GM21390 (cell line): ENCODE measurements at regions not wholly inside any gene's neighbourhood (a gene's known extent, or its start where the extent isn't known, plus 50 kb on each side); places are given as distances from the start of the nearest gene placed in this dataset.

Experiments
- ATAC-seq: cut with Tn5 transposase; IDR thresholded peaks from one replicate; pipeline ENCODE4 v1.9.1; 2021; ENCODE audit not compliant: unreplicated experiment

DNA sequence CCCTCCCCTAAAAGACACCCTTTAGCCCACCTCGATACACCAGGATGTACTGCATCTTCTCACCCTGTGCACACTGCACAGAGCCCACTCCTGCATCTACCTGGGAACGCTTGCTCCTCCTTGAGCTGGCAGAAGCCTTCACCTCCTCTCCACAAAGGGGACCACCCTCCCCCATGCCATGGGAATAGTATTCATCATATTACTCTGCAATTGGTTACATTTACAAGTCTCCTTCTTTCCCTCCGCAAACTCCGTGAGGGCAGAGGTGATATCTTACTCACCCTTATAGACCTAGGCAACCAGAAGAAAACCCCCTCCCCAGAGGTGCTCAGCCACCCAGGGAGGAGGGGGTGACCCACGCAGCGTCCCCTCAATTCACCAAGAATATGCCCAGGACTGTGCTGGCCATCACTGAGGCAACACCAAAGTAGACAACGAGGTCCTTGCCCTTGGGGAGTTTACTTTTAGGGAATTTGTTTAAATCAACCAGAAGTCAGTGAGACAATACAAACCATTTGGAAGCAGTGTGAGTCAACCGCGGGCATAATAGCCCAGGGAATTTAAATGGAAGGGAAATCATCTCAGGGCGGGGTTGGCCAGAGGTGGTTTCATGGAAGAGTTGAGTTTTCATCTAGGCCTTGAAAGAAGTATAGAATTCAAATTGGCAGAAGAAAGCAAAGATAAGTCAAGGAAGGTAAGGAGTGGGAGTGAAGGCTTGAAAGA is 214.5 kb downstream of the BARX2 start:
- ATAC-seq, result no peak

DNA sequence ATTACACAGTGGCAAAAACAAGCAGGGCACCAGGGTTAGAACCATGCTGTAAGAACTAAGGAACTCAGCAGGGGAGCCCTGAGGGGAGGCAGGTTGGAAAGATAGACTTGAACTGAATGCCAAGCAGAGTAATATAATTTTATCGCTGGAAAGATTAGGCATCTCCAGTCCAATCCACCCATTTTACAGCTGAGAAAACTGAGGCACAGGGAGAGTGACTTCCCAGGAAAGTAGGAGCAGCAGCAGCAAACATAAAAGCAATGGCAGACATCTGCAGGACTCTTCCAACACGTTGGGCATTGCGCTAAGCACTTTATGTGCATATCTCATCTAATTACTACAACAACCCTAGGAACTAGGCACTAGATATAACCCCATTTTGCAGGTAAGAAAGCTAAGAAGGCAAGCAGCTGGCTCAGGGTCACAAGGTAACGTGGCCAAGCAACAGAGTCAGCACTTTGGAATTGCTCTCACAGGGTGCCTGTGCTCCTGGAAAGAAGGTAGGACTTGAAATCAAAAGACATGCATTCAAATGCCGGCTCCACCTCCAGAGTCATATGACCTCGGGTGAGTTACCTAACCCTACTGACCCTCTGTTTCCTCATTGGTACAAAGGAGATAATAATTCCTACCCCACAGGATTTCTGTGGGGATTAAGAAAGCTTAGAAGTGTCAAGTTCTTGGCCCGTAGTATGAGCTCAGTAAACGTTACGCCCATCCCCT is 215.3 kb downstream of the BARX2 start:
- no peak for ATAC-seq

DNA sequence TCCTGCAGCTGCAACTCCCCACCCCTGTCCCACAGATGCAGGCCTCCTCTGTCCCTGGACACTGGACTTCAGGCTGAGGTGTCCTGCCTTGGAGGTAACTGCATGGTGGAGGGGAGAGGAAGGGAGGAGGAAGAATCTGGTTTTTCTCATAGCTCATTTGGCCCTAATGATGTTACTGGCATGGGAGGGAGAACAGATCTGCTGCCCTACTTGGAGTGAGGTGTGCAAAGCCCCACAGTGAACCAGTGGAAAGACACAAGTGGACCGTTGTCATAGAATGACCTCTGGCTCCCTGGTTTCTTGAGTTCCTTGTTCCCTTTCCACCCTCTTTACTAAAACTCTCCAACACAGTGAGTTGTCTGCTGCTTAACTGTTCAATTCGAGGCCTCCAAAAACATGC is 215.9 kb downstream of the BARX2 start:
- no peak for ATAC-seq

DNA sequence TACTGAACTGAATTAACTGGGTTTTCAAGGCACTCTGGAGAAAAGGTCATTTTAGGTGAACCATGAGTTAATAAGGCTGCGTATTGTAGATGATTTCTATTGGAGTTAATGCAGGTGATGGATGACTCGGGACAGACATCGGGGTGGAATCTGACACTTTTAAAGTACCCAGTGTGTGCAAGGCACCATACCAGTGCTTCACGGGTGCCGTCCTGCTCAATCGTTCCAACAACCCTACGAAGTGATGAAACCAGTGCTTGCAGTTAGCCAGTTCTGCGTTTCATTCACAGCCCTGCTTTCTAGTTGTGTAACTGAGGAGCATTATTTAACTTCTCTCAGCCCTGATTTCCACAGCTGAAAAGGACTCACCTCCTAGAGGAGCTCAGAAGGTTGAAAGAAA is 216.5 kb downstream of the BARX2 start:
- no peak for ATAC-seq

DNA sequence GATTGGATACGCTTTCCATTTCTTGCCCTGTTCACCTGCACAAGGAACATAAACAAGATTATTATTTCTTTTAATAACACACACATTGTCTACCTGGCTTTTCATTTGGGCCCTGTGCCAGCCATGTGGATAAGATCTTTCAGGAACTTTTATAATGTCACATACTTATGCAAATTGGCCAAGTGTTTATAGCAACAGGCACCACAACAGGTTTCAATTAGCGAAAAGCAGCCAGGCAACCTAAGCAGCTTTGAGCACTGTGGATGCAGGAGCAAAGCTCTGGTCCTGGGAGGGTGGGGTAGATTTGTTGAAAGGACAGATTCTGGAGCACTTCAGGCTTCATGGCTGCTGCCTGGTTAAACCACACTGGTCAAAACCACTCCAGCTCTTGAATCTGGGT is 217.4 kb downstream of the BARX2 start:
- ATAC-seq, result no peak

DNA sequence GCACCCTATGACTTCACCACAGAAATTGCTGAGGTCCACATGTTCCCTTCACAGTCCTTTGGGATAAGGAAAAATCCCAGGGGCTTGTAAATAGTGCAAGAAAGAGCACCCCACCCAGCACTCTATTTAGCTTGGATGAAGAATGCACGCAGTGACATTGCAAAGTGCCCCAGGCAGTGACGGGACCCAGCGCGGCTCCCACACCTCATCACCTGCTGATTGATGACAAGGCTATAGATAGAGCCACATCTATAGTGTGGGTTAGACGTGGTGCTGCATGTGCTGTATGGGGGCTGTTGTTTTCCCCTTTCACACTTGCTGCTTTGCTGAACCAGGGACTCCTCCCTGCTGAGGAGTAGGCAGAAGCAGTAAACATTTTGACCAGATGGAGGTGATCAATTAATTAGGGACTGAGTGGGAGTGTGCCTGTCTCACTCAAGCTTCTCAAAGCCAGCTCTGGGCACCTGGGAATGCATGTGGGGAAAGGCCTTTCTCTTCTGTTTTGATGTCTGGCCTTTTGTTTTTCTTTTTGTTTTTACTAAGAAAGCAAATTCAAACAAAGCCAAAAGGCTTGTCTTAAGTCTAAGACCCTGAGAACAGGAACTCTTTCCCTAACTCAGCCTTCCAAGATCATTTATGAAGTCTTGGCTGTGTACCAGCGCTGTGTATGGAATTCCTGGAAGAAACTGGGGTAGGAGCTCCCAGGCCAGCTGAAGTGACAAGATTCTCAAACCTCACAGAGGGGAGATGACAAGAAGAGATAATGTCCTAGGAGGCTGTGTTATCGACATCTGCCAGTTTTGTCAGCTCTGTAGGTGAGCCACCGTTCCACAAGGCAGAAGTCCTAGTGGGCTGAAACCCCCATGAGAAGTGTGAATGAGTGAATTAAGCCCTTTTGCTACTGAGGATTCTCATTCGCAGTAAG is 219.7 kb downstream of the BARX2 start:
- ATAC-seq, result no peak

DNA sequence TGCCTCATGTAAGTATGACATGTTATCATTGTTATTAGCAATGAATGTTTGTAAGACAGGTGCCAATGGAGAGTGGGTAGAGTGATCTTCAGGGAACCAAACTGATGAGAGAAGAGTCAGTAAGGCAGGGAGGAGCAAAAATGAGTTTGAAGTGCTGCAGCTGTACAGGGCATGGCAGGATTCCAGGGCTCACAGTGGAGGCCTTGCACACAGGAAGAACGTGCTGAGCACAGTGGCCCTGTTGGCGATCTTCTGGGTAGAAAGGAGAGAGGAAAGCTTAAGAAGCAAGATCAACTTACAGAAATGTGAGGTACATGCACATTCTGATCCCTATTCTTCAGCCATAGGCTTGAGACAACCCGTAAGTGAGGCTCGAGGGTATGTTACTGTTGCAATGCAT is 219.3 kb upstream of the TMEM45B start:
- ATAC-seq, result no peak

DNA sequence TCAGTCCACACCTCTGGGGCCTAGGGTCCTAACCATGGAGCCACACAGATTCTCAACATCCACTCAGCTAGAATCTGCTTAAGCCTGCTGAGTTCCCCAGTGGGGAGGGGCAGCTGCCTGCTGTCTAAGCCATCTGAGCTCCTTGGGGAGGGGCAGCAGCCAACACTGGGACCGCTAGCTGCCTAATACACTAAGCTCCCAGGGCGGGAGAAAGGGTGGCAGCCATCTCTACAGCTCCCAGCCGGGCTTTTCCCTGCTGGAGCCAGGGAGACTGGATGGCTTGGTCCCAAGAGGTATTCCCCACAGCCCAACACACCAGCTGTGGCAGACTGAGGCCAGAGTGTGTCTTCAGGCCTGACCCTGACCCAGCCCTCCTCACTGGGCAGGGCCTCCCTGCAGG is 217.3 kb upstream of the TMEM45B start:
- ATAC-seq, result no peak

DNA sequence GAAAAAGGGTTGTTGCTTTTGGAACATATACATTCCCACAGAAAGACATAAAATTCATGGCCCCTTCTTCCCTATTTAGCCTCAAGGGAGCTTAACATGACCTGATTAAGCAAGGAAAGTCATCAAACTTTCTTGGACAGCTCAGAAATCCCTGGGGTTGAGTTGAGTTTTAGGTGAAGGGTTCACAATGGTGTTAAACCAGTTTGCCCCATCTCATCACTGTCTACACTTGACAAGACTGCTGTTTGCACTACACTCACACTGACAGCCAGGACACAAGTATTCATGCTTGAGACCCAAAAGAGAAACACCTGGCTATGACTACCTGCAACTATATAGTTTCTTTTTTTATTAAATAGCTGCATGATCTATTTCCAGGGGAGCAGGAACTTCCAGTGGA is 209.8 kb upstream of the TMEM45B start:
- no peak for ATAC-seq

DNA sequence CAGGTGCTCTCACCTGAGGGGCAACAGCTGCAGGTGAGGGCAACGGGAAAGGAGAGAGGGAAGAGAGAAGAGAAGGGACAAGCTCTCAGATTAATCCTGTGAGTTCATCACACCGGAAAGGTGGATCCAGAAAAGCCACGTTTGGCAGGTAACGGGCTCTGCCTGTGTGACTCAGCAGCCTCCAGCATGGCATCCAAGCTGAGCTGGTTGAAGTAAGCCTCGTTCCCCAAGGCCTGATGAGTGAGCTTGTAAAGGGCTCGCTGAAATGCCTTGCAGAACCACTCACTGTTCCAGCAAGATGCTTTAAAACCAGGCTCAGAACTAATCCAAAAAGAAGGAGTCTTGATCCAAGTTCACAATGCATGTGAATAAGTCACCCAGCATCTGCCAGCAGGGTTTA is 206.9 kb upstream of the TMEM45B start:
- ATAC-seq, result no peak

DNA sequence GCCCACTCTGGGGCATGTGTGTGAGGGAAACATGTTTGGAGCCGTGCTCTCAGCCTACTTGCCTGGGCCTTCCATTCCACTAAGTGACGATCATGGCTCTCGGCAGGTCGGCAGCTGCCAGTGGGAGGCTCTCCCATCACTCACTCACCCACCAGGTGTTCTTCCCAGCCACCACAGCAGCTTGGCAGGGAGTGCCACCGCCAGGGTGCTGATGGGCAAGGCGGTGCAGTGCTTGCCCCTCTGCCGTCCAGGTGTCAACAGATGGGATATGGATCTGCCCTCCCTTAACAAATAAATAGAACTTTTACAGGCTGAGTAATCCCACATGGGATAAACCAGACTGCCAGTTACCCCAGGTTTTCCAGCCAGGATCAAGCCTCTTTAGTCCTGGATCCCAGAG is 205.5 kb upstream of the TMEM45B start:
- ATAC-seq, result no peak

DNA sequence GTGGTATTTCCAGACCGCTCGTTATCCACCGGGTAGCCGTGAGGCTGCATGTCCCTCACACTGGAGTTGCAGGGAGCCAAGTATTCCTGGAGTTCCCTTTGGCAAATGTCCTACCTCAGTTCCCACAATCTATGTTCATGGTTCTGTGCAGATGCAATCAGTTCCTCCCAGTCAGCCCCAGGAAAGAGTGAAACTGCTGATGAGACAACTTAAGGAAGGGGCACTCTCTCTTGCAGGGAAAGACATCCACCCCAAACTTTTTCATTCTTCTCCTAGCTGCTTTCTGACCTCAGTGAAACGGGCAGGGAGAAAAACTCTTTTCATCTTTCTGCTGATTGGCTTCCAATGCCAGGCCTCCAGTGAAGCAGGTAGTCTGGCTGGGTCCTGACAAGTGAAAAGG is 205.1 kb upstream of the TMEM45B start:
- no peak for ATAC-seq

DNA sequence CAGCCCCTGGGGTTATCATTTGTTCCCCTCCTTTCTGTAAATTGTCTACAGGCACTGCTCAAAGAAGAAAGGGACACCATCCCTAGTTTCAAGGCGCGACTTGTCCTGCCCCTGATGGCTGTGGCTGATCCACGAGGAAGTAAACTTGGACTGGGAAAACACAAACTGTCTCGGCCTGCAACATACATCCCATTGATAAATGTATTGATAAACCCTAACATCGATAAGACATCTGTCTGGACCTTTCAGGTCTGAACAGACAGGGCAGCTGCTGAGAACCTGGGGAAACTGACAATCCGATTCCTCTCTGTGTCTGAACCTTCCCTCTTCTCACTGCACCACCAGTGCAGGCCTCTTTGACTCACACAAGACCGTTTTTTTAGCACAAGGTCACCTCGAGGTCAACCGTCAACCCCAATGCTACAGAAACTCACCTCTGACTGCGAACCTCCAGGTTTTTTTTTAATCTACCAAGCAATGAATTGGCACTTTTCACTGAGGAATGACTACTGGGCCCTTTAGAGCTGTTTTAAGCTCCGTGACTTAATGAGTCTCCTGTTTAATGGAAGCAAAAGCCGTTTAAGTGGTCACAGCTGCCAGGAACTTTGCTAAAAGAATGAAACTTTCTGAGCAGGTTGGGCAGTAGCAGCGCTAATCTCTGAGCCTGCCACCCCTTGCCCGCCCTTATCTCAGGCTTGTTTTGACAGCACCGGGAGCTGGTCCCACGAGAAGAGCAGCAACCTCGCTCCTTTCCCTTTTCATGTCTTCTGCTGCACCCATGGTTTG is 203.8 kb upstream of the TMEM45B start:
- ATAC-seq, result no peak

DNA sequence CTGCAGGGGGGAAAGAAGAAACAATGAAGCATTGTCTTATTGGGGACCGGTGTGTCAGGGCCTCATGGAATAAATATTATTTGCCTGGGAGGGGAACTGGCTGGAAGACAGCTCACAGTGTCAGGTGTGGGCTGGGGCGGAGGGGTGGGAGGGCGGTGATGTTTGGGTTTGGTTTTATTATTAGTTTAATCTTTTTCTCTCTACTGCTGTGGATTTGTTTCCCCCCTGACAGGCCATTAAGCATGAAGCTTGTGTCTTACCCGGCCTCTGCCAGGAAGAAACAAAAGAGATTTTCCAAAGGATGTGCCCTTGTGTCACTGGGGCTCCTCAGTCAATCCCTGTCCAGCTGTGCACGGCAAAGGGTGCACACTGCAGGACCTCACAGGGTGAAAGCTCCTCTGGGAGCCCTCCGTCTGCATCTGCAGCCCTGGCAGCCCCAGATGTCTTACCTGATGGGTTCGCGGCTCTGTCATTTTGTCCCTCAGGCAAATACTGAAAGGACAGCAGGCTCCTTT is 203.1 kb upstream of the TMEM45B start:
- no peak for ATAC-seq

DNA sequence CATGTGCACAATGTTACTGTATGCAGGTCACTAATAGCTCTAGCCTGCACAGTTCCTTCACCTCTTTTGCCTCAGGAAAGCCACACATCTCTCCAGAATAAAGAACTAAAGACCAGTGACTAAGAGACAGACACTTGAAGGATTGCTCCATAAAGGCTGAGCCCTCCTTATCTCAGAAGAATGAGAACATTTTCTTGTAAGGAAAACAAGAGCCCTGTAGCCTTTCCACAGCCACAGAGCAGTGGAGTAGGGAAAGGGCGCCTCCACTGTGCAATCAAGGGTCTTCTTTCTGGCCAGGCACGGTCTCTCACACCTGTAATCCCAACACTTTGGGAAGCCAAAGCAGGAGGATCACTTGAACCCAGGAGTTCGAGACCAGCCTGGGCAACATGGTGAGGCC is 202.6 kb upstream of the TMEM45B start:
- ATAC-seq, result no peak

DNA sequence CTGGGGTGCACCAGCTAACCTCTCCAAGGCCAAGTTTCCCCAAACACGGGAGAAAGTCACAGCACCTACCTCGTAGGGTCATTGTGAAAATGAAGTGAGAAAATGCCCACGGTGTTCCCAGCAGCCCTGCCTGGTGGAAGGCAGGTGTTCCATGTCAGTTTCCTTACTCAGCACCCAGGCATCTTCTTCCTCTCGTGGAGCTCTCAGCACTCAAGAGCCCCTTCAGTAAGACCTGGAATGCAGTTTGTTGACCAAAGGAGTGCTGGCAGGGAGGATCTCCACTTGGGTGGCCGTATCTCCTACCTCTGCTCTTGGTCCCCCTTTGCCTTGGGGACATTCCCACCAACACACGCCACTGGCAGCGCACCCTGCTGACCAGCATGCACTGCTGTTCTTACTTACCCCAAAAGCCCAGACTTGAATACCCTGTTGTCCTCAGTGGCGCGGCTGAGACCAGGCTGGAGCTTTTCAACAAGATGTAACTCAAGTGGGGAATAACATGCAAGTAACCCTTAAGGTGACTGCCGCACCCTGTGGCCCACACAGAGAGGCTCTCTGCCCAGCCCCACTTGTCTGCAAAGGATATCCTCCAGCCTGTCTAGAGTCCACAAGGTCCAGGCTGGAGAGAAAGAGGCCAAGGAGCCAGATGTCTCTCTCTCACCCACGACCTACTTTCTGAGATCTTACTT is 201.2 kb upstream of the TMEM45B start:
- no peak for ATAC-seq

DNA sequence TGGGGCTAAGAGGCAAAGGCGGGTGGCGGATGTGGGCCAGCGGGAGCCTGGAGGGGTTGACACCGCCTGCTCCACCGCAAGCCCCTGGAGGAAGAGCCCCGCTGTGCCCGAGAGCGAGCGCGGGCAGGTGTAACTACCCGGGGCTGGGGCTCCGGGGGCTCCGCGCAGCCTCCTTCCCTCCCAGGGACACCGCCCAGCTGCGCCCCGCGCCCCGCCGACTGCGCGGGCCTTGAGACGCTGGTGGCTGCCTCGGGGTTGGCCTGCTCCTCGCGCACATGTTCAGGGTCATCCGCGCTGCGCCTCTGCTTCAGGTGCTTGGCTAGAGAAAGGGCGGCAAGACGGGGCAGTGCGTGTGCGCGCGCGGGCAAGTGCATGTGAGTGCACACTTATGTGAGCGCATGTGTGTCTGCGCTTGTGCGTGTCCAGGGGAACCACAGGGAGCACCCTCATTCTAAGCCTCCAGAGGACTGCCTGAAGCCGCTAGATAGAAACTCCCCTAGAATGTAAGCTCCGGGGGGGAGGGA is 197.5 kb upstream of the TMEM45B start:
- ATAC-seq, result no peak

DNA sequence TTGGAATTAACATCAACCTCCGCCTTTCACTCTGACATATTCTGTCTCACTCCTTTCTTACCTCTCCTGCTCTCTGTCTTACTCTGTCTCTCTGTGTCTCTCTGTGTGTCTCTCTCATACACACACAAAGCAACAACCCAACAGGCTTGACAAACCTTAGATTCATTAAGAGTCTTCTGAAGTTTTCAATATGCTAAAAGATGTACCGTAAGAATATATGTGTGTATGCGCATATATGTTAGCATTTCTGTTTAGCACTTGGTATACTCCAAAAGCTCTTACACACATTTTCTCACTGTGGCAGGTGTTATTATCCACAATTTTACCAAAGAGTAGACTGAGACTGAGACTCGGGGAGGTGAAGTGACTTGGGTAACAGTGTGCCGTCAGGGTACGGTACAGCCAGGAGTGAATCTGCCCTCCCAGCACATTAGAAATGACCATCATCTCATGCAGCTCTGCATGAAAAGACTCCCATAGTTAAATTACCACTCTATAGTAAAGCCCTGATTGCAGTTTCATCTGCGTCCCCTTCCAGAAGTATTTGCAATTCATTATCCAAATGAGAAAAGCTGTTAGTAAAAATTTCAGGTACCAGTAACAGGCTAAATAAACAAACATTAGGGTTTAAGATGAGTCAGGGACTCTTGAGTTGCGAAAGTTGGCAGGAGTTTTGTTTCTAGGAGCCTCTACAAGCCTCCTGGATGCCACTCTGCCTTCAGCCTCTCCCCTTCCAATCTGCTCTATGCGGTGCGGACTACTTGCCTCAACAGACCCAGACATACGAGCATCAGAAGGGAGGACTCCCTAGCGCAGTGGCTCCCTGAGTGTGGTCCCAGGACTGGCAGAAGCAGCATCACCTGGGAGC is 195.2 kb upstream of the TMEM45B start:
- ATAC-seq, result no peak

DNA sequence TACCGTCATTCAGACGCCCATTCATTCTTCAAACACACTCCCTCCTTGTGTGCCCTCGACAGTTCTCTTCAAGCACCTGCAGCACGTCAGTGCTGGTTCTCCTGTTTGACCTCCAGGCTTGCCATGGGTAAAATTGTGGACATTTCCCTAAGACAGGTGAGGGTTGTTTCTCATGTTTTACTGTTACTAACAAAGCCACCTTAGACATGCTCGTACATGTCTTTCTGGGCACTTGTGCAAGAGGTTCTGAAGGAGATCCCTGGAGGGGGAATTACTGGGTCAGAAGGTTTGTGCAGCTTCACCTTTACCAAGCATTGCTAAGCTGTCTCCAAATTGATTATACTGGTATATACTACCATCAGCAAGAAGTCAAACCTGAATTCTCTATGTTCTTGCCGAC is 189.7 kb upstream of the TMEM45B start:
- ATAC-seq, result no peak
